ENCODE measurements at regions not wholly inside any gene's neighbourhood (a gene's known extent, or its start where the extent isn't known, plus 50 kb on each side); places are given as distances from the start of the nearest gene placed in this dataset.

- Mint-ChIP-seq H3K27me3 (no peaks in the 10 kb centered on the region), H3K4me3 (no peak overlapping the region), H3K4me1 (no peaks in the 10 kb centered on the region), H3K9me3 (no peaks in the 10 kb centered on the region), H3K27ac (no peak overlapping the region), H3K36me3 (no peaks in the 10 kb centered on the region)
- ATAC-seq (replicated peaks) (no peak), DNase-seq (no peak)
These were observed 418.9 kb upstream of the PRMT6 start for GRCh38 chr1:106637566-106637965.

DNA sequence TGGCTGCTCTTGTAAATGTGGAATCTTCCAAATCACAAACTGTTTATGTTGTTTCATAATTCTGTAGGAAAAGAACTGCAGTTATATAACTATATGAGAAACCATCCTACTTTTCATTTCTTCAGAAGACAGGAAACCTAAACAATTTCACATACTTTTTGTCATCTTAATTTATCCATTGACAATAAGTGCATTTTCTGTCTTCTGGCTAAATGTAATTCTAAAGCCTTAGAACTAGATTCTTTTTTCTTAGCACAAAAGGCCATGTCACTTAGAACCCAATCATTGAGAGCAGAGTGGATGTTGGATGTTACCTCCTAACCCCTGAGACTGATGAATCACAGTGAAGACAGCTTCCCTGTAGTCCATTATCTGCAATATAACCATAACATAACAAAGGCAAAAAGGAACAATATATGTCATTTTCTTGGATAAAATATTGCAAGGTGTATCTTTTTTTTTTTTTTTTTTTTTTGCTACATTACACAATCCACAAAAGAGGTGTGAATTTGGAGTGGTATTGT, 410.2 kb upstream of the PRMT6 start:
- DNase-seq: no peak
- no peak for ATAC-seq (replicated peaks)
- Mint-ChIP-seq H3K4me1 (no peaks in the 10 kb centered on the region), H3K9me3 (peaks cover 0 to 1% of the 10 kb centered on the region in 2 donors), H3K36me3 (no peaks in the 10 kb centered on the region), H3K27me3 (no peaks in the 10 kb centered on the region), H3K4me3 (no peak overlapping the region), H3K27ac (no peak overlapping the region)

- ATAC-seq (replicated peaks): no peak
- peaks cover 0 to 1% of the 10 kb centered on the region in 2 donors for H3K9me3 Mint-ChIP-seq
- no peaks in the 10 kb centered on the region for H3K27me3 Mint-ChIP-seq
- H3K4me1 Mint-ChIP-seq: no peaks in the 10 kb centered on the region
- DNase-seq: no peak
- H3K4me3 Mint-ChIP-seq: no peak overlapping the region
- no peaks in the 10 kb centered on the region for H3K36me3 Mint-ChIP-seq
- H3K27ac Mint-ChIP-seq: no peak overlapping the region
These were observed 409.7 kb upstream of the PRMT6 start for GRCh38 chr1:106646816-106647215.

- DNase-seq (no peak), ATAC-seq (replicated peaks) (no peak)
- H3K36me3 Mint-ChIP-seq: no peaks in the 10 kb centered on the region
- peaks cover 1 to 6% of the 10 kb centered on the region in 2 donors for H3K9me3 Mint-ChIP-seq
- no peaks in the 10 kb centered on the region for H3K27me3 Mint-ChIP-seq
- no peak overlapping the region for H3K4me3 Mint-ChIP-seq
- no peak overlapping the region for H3K27ac Mint-ChIP-seq
- no peaks in the 10 kb centered on the region for H3K4me1 Mint-ChIP-seq
These were observed 405.3 kb upstream of the PRMT6 start for GRCh38 chr1:106651028-106651762.

- Mint-ChIP-seq H3K4me1 (no peaks in the 10 kb centered on the region), H3K9me3 (peaks cover 12 to 17% of the 10 kb centered on the region in 2 donors), H3K36me3 (no peaks in the 10 kb centered on the region), H3K4me3 (no peak overlapping the region), H3K27me3 (no peaks in the 10 kb centered on the region), H3K27ac (no peak overlapping the region)
- DNase-seq: no peak
- ATAC-seq (replicated peaks): no peak
These were observed 396.8 kb upstream of the PRMT6 start for GRCh38 chr1:106659490-106660244.

DNA sequence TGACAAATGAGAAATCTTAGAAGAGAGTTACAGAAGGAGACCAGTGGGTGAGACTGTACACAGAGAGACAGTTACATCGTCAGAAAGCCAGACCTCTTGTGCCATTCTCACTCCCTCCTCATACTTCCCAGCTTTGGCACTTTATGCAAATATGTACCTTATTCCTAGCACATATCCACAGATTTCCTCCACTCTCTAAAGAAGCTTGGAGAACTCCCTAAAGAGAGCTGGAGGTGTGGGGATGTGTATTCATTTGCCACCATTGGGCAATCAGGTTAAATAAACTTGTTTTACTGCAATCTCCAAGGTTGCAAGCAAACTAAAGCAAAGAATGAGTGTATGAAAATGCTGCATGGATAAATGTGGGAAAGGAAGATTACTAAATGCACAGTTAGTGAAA, 380.9 kb upstream of the PRMT6 start:
- DNase-seq (no peak), ATAC-seq (replicated peaks) (no peak)
- Mint-ChIP-seq H3K4me3 (no peak overlapping the region), H3K27me3 (no peaks in the 10 kb centered on the region), H3K36me3 (no peaks in the 10 kb centered on the region), H3K4me1 (no peaks in the 10 kb centered on the region), H3K27ac (no peak overlapping the region), H3K9me3 (no peaks in the 10 kb centered on the region)

DNA sequence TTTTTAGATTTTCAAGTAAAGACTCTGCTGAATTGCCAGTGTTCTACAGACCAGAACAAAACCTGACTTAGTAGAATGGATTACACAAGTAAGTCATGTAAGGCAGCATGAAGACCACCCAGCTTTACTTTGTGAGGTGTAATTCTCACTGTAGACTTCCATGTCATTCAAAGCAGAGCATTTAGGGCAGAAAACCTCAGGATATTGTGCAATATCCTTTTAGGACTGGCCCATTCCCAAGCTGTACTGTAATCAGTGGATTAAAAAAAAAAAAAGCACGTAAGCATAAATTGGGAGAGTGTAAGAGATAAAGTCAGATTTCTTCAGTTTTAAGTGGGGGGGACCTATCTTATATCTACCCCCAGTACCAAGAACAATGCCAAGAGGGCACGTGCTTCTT, 380.5 kb upstream of the PRMT6 start:
- no peak overlapping the region for H3K4me3 Mint-ChIP-seq
- H3K27ac Mint-ChIP-seq: no peak overlapping the region
- DNase-seq: no peak
- no peaks in the 10 kb centered on the region for H3K36me3 Mint-ChIP-seq
- no peaks in the 10 kb centered on the region for H3K9me3 Mint-ChIP-seq
- no peak for ATAC-seq (replicated peaks)
- H3K27me3 Mint-ChIP-seq: no peaks in the 10 kb centered on the region
- H3K4me1 Mint-ChIP-seq: no peaks in the 10 kb centered on the region

DNA sequence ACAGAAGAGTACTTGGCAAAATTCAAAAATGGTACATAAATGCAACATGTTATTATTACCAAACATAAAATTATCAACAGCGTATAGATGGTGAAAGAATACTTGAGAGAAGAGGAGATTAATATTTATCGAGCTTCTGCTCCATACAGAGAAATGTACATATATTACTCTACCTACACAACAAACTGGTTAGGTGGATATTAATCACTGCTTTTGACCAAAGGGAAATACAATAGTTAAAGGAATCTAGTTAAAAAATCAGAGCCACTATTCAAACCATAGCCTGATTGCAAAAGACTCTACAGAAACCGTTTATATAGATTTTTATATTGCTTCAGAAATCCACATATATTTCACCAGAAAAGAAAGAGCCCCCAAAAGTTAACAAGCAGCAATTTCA, 379.3 kb upstream of the PRMT6 start:
- Mint-ChIP-seq H3K9me3 (no peaks in the 10 kb centered on the region), H3K27me3 (no peaks in the 10 kb centered on the region), H3K27ac (no peak overlapping the region)

DNA sequence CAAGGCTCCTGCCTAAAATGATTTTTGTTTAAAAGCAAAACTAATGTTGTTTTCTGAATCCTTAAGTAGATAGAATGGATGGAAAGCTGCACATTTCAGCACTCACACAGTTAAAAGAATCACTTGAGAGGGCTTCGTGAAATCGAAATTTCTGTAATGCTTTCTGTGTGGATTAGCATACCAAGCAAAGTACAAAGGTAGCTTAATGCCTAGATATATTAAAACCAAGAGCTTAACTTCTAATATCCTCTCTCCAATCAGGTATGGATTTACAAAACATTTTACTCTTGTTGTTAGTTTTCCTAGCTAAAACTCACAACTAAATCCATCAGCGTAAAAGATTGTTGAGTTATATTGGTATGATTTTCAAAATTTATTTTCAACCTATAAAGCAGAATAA, 378.8 kb upstream of the PRMT6 start:
- no peak overlapping the region for H3K4me3 Mint-ChIP-seq
- H3K4me1 Mint-ChIP-seq: no peaks in the 10 kb centered on the region
- H3K27ac Mint-ChIP-seq: no peak overlapping the region
- H3K36me3 Mint-ChIP-seq: no peaks in the 10 kb centered on the region
- H3K9me3 Mint-ChIP-seq: no peaks in the 10 kb centered on the region
- no peaks in the 10 kb centered on the region for H3K27me3 Mint-ChIP-seq
- no peak for DNase-seq
- ATAC-seq (replicated peaks): no peak

More for the DNA sequence above, 379.3 kb upstream of the PRMT6 start:
- Mint-ChIP-seq H3K4me1 (no peaks in the 10 kb centered on the region), H3K4me3 (no peak overlapping the region), H3K36me3 (no peaks in the 10 kb centered on the region)
- ATAC-seq (replicated peaks): no peak
- DNase-seq: no peak

- Mint-ChIP-seq H3K4me3 (no peak overlapping the region), H3K36me3 (no peaks in the 10 kb centered on the region), H3K27me3 (no peaks in the 10 kb centered on the region), H3K27ac (no peak overlapping the region), H3K4me1 (no peaks in the 10 kb centered on the region), H3K9me3 (no peaks in the 10 kb centered on the region)
- DNase-seq (no peak), ATAC-seq (replicated peaks) (no peak)
These were observed 378.0 kb upstream of the PRMT6 start for GRCh38 chr1:106678279-106679050.

DNA sequence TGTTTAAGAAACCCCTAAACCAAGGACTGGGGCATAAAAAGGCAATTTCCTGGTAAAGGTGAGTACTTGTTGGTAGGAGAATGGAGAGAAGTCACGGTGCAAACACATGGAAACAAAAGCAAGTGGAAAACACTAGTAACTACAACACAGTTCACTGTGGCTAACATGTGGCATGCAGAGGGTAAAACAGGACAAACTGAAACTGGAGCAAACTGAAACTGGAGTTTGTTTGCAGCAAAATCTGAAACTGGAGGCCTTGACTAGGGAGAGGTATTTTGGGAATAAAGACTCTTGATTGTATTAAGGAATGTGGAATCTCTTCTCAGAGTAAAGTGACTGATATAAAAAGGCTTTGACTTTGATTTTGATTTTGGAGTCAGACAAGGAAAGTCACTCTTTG, 376.3 kb upstream of the PRMT6 start:
- H3K36me3 Mint-ChIP-seq: no peaks in the 10 kb centered on the region
- no peak overlapping the region for H3K27ac Mint-ChIP-seq
- DNase-seq (no peak), ATAC-seq (replicated peaks) (no peak)
- no peak overlapping the region for H3K4me3 Mint-ChIP-seq
- H3K9me3 Mint-ChIP-seq: no peaks in the 10 kb centered on the region
- H3K4me1 Mint-ChIP-seq: no peaks in the 10 kb centered on the region
- H3K27me3 Mint-ChIP-seq: no peaks in the 10 kb centered on the region

- H3K27ac Mint-ChIP-seq: no peak overlapping the region
- no peak for ATAC-seq (replicated peaks)
- no peaks in the 10 kb centered on the region for H3K9me3 Mint-ChIP-seq
- H3K27me3 Mint-ChIP-seq: no peaks in the 10 kb centered on the region
- H3K36me3 Mint-ChIP-seq: no peaks in the 10 kb centered on the region
- DNase-seq: no peak
- no peaks in the 10 kb centered on the region for H3K4me1 Mint-ChIP-seq
- no peak overlapping the region for H3K4me3 Mint-ChIP-seq
These were observed 375.6 kb upstream of the PRMT6 start for GRCh38 chr1:106680776-106681344.

GRCh38 chr1:106681939-106682522, 374.4 kb upstream of the PRMT6 start:
- Mint-ChIP-seq H3K4me3 (no peak overlapping the region), H3K9me3 (no peaks in the 10 kb centered on the region), H3K27me3 (no peaks in the 10 kb centered on the region), H3K4me1 (no peaks in the 10 kb centered on the region), H3K27ac (no peak overlapping the region), H3K36me3 (no peaks in the 10 kb centered on the region)
- no peak for ATAC-seq (replicated peaks)
- DNase-seq: no peak

DNA sequence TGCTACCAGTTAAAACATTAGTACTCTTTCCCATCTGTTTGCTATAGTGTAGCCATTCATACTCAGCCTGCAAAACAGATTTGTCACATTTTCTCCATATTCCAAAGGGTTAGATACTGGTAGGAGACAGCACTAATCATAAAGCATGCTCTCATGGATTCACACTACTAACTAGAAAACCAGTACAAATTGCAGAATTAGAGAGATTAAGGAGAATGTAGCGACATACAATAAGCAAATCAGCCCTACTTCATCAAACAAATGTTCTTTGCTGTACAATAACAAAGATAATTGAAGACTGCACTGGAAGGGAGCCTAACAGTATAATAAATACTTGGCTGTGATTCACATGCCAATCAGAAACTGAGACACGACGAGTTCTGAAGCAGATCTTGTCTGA, 368.0 kb upstream of the PRMT6 start:
- Mint-ChIP-seq H3K4me1 (no peaks in the 10 kb centered on the region), H3K27me3 (no peaks in the 10 kb centered on the region), H3K27ac (no peak overlapping the region), H3K4me3 (no peak overlapping the region), H3K36me3 (no peaks in the 10 kb centered on the region), H3K9me3 (no peaks in the 10 kb centered on the region)
- ATAC-seq (replicated peaks): no peak
- no peak for DNase-seq

Data from stimulated activated naive B cell treated with anti-CD40 and anti-IgM and Interleukin-4, amounts not matched to agents 10 μg/mL and 1 μg/mL and 100 μg/mL, for 72 hours (primary cell).